Upper lobe of left lung (tissue), 4 donors: ENCODE measurements at regions not wholly inside any gene's neighbourhood (a gene's known extent, or its start where the extent isn't known, plus 50 kb on each side); places are given as distances from the start of the nearest gene placed in this dataset.

Source experiments
- EP300 ChIP-seq, 4 donors: sonication (generic); formaldehyde crosslinking; IDR thresholded peaks; one replicate each; pipeline ENCODE4 v1.5.1; 2017; ENCODE audit warnings: antibody characterized with exemption in 4 of 4, control low read depth in 2 of 4
- POLR2A ChIP-seq, 4 donors: fragments of 450-650 bp; IDR thresholded peaks; one replicate each; pipeline ENCODE4 v1.5.1; 2016 to 2017; ENCODE audit warnings: antibody characterized with exemption in 4 of 4, mild to moderate bottlenecking in 2 of 4
- POLR2AphosphoS5 ChIP-seq, 2 donors: sonication (generic); formaldehyde crosslinking; IDR thresholded peaks; one replicate each; pipeline ENCODE4 v1.5.1; 2017; ENCODE audit warnings: antibody characterized with exemption in 2 of 2
- TF ChIP-seq, protein P1 (sequence below), 6 experiments: fragments of 450-650 bp in 4 of 6; fragments of 200-600 bp in 2 of 6; sonication (generic) in 2 of 6; IDR thresholded peaks; one replicate each; pipeline ENCODE4 v1.5.1; 2016 to 2019; ENCODE audit warnings: antibody characterized with exemption in 6 of 6

DNA sequence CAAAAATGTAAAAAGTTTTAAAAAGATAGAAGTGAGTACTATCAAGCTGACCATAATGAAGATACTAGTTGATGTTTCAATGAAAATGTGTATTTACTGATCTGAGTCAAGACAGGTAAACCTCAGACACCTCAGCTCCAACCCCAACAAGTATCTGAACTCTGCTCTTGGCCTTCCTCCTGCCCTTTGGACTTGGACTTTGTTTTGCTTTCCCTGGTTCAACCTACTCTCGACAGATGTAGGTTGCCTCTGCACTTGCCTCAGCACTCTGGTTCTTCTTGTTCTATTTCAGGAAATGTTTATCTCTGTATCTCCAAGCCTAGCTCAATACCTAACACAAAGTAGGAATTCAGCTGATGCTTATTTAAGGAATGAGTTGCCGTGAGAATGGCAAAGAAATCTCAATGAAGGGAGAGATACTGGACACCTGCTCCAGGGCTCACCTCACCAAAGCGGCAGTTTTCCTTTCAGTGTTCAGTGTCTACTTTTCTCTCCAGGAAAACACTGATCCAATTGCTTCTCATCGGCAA is 248.8 kb upstream of the CTAGE1 start:
- TF ChIP-seq, protein P1, sequence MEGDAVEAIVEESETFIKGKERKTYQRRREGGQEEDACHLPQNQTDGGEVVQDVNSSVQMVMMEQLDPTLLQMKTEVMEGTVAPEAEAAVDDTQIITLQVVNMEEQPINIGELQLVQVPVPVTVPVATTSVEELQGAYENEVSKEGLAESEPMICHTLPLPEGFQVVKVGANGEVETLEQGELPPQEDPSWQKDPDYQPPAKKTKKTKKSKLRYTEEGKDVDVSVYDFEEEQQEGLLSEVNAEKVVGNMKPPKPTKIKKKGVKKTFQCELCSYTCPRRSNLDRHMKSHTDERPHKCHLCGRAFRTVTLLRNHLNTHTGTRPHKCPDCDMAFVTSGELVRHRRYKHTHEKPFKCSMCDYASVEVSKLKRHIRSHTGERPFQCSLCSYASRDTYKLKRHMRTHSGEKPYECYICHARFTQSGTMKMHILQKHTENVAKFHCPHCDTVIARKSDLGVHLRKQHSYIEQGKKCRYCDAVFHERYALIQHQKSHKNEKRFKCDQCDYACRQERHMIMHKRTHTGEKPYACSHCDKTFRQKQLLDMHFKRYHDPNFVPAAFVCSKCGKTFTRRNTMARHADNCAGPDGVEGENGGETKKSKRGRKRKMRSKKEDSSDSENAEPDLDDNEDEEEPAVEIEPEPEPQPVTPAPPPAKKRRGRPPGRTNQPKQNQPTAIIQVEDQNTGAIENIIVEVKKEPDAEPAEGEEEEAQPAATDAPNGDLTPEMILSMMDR (IDR thresholded peaks at IDR 0.05): no peak
- no peak for TF ChIP-seq POLR2AphosphoS5 (IDR thresholded peaks at IDR 0.05)
- TF ChIP-seq POLR2A (IDR thresholded peaks at IDR 0.05): no peak
- no peak for TF ChIP-seq EP300 (IDR thresholded peaks at IDR 0.05)
